ENCODE measurements at regions not wholly inside any gene's neighbourhood (a gene's known extent, or its start where the extent isn't known, plus 50 kb on each side); places are given as distances from the start of the nearest gene placed in this dataset.

- 82% methylated on average over 6 of the region's 6 CpGs for WGBS
- no peaks in the 10 kb centered on the region for H3K9me3 ChIP-seq (ENCODE audit: insufficient read depth, low read depth, low read length)
- no peaks in the 10 kb centered on the region for H3K27me3 ChIP-seq (ENCODE audit: insufficient read depth, low read length)
Observed at GRCh38 chr6:4675121-4675520, 101.1 kb upstream of the CDYL start.

GRCh38 chr6:4673861-4674260 lies 102.3 kb upstream of the CDYL start:
- Histone ChIP-seq H3K9ac (ENCODE audit: low read depth, low read length) (no peak overlapping the region), H3K4me3 (ENCODE audit: low read length) (no peak overlapping the region), H3K4me1 (ENCODE audit: insufficient read depth, low read length) (no peaks in the 10 kb centered on the region), H3K27ac (ENCODE audit: low read depth, low read length) (no peak overlapping the region), H3K36me3 (ENCODE audit: insufficient read depth, low read length) (no peaks in the 10 kb centered on the region), H3K27me3 (ENCODE audit: insufficient read depth, low read length) (no peaks in the 10 kb centered on the region), H3K9me3 (ENCODE audit: insufficient read depth, low read depth, low read length) (no peaks in the 10 kb centered on the region)
- WGBS, result 80% methylated on average over 3 of the region's 3 CpGs

More at GRCh38 chr6:4675121-4675520, 101.1 kb upstream of the CDYL start:
- no peaks in the 10 kb centered on the region for H3K4me1 ChIP-seq (ENCODE audit: insufficient read depth, low read length)
- no peak overlapping the region for H3K27ac ChIP-seq (ENCODE audit: low read depth, low read length)
- no peak overlapping the region for H3K9ac ChIP-seq (ENCODE audit: low read depth, low read length)
- no peaks in the 10 kb centered on the region for H3K36me3 ChIP-seq (ENCODE audit: insufficient read depth, low read length)
- H3K4me3 ChIP-seq (ENCODE audit: low read length), result no peak overlapping the region

- Histone ChIP-seq H3K9ac (ENCODE audit: low read depth, low read length) (no peak overlapping the region), H3K27me3 (ENCODE audit: insufficient read depth, low read length) (no peaks in the 10 kb centered on the region), H3K4me3 (ENCODE audit: low read length) (no peak overlapping the region), H3K36me3 (ENCODE audit: insufficient read depth, low read length) (no peaks in the 10 kb centered on the region), H3K27ac (ENCODE audit: low read depth, low read length) (no peak overlapping the region), H3K4me1 (ENCODE audit: insufficient read depth, low read length) (peaks cover 8% of the 10 kb centered on the region; the same call in 1 of the 2 replicates), H3K9me3 (ENCODE audit: insufficient read depth, low read depth, low read length) (no peaks in the 10 kb centered on the region)
- WGBS, result 92% methylated on average over 3 of the region's 3 CpGs
Observed at GRCh38 chr6:4672772-4673171, 103.4 kb upstream of the CDYL start.

GRCh38 chr6:4671587-4672115 lies 104.6 kb upstream of the CDYL start:
- Histone ChIP-seq H3K4me1 (ENCODE audit: insufficient read depth, low read length) (peaks cover 11% of the 10 kb centered on the region; the same call in 1 of the 2 replicates), H3K27ac (ENCODE audit: low read depth, low read length) (no peak overlapping the region), H3K36me3 (ENCODE audit: insufficient read depth, low read length) (no peaks in the 10 kb centered on the region), H3K4me3 (ENCODE audit: low read length) (no peak overlapping the region), H3K9ac (ENCODE audit: low read depth, low read length) (no peak overlapping the region), H3K9me3 (ENCODE audit: insufficient read depth, low read depth, low read length) (no peaks in the 10 kb centered on the region), H3K27me3 (ENCODE audit: insufficient read depth, low read length) (no peaks in the 10 kb centered on the region)
- WGBS, result 94% methylated on average over 11 of the region's 13 CpGs

- 98% methylated on average over 2 of the region's 2 CpGs for WGBS
- Histone ChIP-seq H3K36me3 (ENCODE audit: insufficient read depth, low read length) (no peaks in the 10 kb centered on the region), H3K9me3 (ENCODE audit: insufficient read depth, low read depth, low read length) (no peaks in the 10 kb centered on the region), H3K4me3 (ENCODE audit: low read length) (no peak overlapping the region), H3K27me3 (ENCODE audit: insufficient read depth, low read length) (no peaks in the 10 kb centered on the region), H3K9ac (ENCODE audit: low read depth, low read length) (no peak overlapping the region), H3K27ac (ENCODE audit: low read depth, low read length) (no peak overlapping the region), H3K4me1 (ENCODE audit: insufficient read depth, low read length) (peaks cover 11% of the 10 kb centered on the region; the same call in 1 of the 2 replicates)
Observed at GRCh38 chr6:4670824-4671409, 105.3 kb upstream of the CDYL start.

GRCh38 chr6:4670290-4670689 lies 105.9 kb upstream of the CDYL start:
- Histone ChIP-seq H3K36me3 (ENCODE audit: insufficient read depth, low read length) (no peaks in the 10 kb centered on the region), H3K4me3 (ENCODE audit: low read length) (no peak overlapping the region), H3K27me3 (ENCODE audit: insufficient read depth, low read length) (no peaks in the 10 kb centered on the region), H3K9ac (ENCODE audit: low read depth, low read length) (no peak overlapping the region), H3K4me1 (ENCODE audit: insufficient read depth, low read length) (peaks cover 11% of the 10 kb centered on the region; the same call in 1 of the 2 replicates), H3K9me3 (ENCODE audit: insufficient read depth, low read depth, low read length) (no peaks in the 10 kb centered on the region), H3K27ac (ENCODE audit: low read depth, low read length) (no peak overlapping the region)
- 91% methylated on average over 10 of the region's 10 CpGs for WGBS

- Histone ChIP-seq H3K4me3 (ENCODE audit: low read length) (no peak overlapping the region), H3K9me3 (ENCODE audit: insufficient read depth, low read depth, low read length) (no peaks in the 10 kb centered on the region), H3K27ac (ENCODE audit: low read depth, low read length) (no peak overlapping the region), H3K36me3 (ENCODE audit: insufficient read depth, low read length) (no peaks in the 10 kb centered on the region), H3K27me3 (ENCODE audit: insufficient read depth, low read length) (no peaks in the 10 kb centered on the region), H3K9ac (ENCODE audit: low read depth, low read length) (no peak overlapping the region), H3K4me1 (ENCODE audit: insufficient read depth, low read length) (peaks cover 11% of the 10 kb centered on the region; the same call in 1 of the 2 replicates)
- WGBS, result 80% methylated on average over 10 of the region's 10 CpGs
Observed at GRCh38 chr6:4668271-4669179, 107.7 kb upstream of the CDYL start.

GRCh38 chr6:4667591-4667990 lies 108.6 kb upstream of the CDYL start:
- H3K9ac ChIP-seq (ENCODE audit: low read depth, low read length), result no peak overlapping the region
- no peaks in the 10 kb centered on the region for H3K36me3 ChIP-seq (ENCODE audit: insufficient read depth, low read length)
- H3K9me3 ChIP-seq (ENCODE audit: insufficient read depth, low read depth, low read length), result no peaks in the 10 kb centered on the region
- H3K27me3 ChIP-seq (ENCODE audit: insufficient read depth, low read length), result no peaks in the 10 kb centered on the region
- peaks cover 11% of the 10 kb centered on the region; the same call in 1 of the 2 replicates for H3K4me1 ChIP-seq (ENCODE audit: insufficient read depth, low read length)
- 89% methylated on average over 2 of the region's 2 CpGs for WGBS
- H3K4me3 ChIP-seq (ENCODE audit: low read length), result no peak overlapping the region
- H3K27ac ChIP-seq (ENCODE audit: low read depth, low read length), result no peak overlapping the region

GRCh38 chr6:4666886-4667513 lies 109.2 kb upstream of the CDYL start:
- no peaks in the 10 kb centered on the region for H3K9me3 ChIP-seq (ENCODE audit: insufficient read depth, low read depth, low read length)
- no peak overlapping the region for H3K4me3 ChIP-seq (ENCODE audit: low read length)
- H3K9ac ChIP-seq (ENCODE audit: low read depth, low read length), result no peak overlapping the region
- WGBS, result 93% methylated on average over 3 of the region's 3 CpGs
- H3K4me1 ChIP-seq (ENCODE audit: insufficient read depth, low read length), result peaks cover 11% of the 10 kb centered on the region; the same call in 1 of the 2 replicates
- H3K27ac ChIP-seq (ENCODE audit: low read depth, low read length), result no peak overlapping the region
- no peaks in the 10 kb centered on the region for H3K27me3 ChIP-seq (ENCODE audit: insufficient read depth, low read length)
- no peaks in the 10 kb centered on the region for H3K36me3 ChIP-seq (ENCODE audit: insufficient read depth, low read length)

- H3K27ac ChIP-seq (ENCODE audit: low read depth, low read length), result no peak overlapping the region
- H3K9ac ChIP-seq (ENCODE audit: low read depth, low read length), result no peak overlapping the region
- no peaks in the 10 kb centered on the region for H3K27me3 ChIP-seq (ENCODE audit: insufficient read depth, low read length)
- peaks cover 14% of the 10 kb centered on the region; the same call in 1 of the 2 replicates for H3K4me1 ChIP-seq (ENCODE audit: insufficient read depth, low read length)
- WGBS, result 97% methylated on average over 7 of the region's 7 CpGs
- H3K36me3 ChIP-seq (ENCODE audit: insufficient read depth, low read length), result no peaks in the 10 kb centered on the region
- no peak overlapping the region for H3K4me3 ChIP-seq (ENCODE audit: low read length)
- H3K9me3 ChIP-seq (ENCODE audit: insufficient read depth, low read depth, low read length), result no peaks in the 10 kb centered on the region
Observed at GRCh38 chr6:4665489-4666417, 110.5 kb upstream of the CDYL start.
